Fibroblast of skin of left quadriceps (primary cell): ENCODE measurements at regions not wholly inside any gene's neighbourhood (a gene's known extent, or its start where the extent isn't known, plus 50 kb on each side); places are given as distances from the start of the nearest gene placed in this dataset.
A peak's percentile ranks its signal among the peaks of the same experiment; 100 is the strongest.
"Not testable (repeated sequence)": the region's sequence is repeated elsewhere in the genome, so short reads cannot be mapped to it uniquely, and the experiment has no call there.

Experiments
- DNase-seq, 2 experiments: peaks; one replicate each; pipeline ENCODE4 v3.0.0-alpha.2; 2013; ENCODE audit warnings: low read depth in 2 of 2

- no peak for DNase-seq
Observed at GRCh38 chr2:223464071-223464470, 138.1 kb downstream of the SCG2 start.

DNA sequence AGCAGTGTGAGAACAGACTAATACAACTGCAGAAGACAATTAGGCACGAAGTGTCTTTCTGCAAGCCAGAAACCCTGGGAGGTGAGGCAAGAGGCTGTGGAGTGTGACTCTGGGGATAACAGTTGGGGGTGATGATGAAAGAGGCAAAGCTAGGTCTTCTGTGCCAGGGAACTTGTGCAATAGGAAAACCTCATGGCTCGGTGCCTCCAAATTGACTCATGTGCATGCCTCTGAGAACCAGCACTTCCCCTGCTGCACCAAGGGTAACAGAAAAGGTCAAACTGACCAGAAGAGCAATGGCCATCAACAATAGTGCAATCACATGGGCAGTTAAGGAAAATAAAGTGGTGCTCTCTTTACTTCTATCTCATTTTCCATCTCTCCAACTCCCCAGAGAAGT is 136.4 kb downstream of the SCG2 start:
- DNase-seq, result peak; percentile 80 to 81

- DNase-seq, result no peak
Observed at GRCh38 chr2:223467196-223467595, 135.0 kb downstream of the SCG2 start.

DNA sequence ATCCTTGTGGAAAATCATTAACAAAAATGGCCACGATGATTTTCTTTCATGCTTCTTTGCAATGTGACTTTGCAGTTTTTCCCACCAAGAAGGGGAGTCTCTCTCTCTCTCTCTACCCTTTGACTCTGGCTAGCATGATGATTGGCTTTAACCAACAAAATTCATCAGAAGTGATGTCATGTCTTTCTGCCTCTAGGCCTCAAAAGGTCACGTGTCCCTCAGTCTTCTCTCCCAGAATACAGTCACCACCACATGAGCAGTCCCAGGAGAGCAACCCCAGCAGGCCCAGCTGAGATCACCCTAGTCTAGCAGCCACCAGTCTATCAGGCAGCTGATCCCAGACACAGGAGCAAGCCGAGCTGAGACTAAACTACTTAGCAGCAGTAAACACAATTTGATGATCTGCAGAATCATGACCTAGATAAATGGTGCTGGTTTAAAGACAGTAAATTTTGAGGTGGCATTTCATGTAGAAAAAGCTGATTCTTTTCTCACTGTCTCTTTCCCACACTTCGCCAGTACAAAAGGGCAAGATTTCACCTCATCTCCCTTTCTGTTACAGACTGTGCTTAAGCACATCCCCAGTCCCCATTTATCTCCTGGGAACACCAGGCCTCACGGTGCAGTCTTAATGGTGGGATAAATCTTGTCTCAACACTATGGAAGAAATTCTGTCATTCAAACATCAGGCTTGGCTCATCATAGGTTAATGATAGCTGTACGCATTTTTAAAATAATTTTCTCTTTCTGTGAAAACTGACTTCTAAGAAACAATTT is 132.7 kb downstream of the SCG2 start:
- no peak for DNase-seq

DNA sequence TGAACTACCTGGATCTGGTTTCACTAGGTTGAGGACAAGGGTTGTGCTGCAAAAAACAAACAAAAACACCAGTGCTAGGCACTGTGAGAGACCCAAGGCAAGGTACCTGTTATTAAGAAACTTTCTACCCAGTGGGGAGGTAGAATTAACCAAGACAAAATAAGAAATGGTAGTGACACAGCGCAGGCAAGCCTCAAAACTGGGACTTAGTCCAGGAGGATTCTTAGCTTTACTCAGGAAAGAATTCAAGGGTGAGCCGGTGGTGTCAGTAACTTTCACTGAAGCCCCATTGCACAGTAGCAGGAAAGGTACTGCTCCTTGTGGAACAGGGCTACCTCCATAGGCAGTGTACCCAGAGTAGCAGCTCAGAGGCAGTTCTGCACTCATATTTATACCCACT is 131.6 kb downstream of the SCG2 start:
- no peak for DNase-seq

- DNase-seq, result no peak
Observed at GRCh38 chr2:223472771-223473170, 129.4 kb downstream of the SCG2 start.

- DNase-seq, result no peak
Observed at GRCh38 chr2:223474893-223475292, 127.3 kb downstream of the SCG2 start.

DNA sequence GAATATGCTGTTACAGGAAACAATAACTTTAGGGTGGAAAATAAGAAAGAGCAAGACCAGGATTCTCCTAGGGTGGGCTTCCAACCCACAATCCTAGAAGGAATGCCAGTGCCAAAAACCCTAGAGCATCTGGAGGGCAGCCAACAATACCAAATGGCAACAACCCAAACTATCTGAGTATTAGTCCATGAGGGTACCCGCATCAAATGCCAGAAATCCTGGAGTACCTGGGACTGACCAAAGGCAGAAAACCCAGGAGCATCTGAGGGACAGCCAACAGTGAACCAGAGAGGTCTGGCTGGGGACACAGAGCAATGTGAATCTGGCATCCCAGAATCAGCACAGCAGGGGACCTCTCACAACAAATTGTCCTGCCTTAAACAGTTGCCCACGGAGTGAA is 126.3 kb downstream of the SCG2 start:
- no peak for DNase-seq

GRCh38 chr2:223477318-223477717 is 124.8 kb downstream of the SCG2 start:
- DNase-seq, result no peak

GRCh38 chr2:223481486-223481885 is 120.7 kb downstream of the SCG2 start:
- DNase-seq, result no peak

GRCh38 chr2:223486751-223487150 is 115.4 kb downstream of the SCG2 start:
- peak in 1 of 2 experiments; percentile 9 for DNase-seq

- no peak for DNase-seq
Observed at GRCh38 chr2:223487214-223487846, 114.8 kb downstream of the SCG2 start.

DNA sequence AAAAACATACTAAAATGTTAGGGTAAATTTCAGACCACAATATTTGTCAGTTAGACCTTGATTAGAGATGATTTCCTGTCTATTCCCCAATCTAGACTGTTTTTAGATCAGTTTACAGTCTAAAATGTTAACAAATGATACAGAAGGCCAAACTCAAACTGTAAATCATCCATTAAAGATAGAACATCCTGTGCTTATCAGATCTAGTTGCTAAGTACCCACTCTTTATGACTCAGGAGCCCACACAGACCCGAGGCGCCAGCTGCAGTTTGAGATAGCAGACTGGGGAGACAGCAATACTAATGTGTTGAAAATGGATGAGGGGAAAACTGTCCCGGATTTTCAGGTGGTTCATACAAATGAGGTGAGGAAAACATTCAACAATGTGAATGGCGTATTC is 113.3 kb downstream of the SCG2 start:
- no peak for DNase-seq

GRCh38 chr2:223494496-223494895 is 107.7 kb downstream of the SCG2 start:
- DNase-seq, result no peak

GRCh38 chr2:223494942-223495341 is 107.2 kb downstream of the SCG2 start:
- peak; percentile 49 to 58 for DNase-seq

DNA sequence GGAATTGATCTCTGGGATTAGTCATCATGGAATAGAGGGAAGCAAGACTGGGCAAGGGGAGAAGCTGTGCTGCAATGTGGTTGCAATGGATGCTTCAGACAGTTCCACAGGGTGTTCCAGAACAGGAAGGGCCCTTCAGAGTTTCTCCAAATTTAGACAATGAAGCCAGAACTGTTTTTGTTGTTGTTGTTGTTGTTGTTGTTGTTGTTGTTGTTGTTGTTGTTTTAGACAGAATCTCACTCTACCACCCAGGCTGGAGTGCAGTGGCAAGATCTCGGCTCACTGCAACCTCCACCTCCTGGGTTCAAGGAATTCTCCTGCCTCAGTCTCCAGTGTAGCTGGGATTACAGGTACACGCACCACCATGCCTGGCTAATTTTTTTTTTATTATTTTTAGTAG is 105.3 kb downstream of the SCG2 start:
- not testable (repeated sequence) for DNase-seq

- DNase-seq, result no peak
Observed at GRCh38 chr2:223500709-223501108, 101.5 kb downstream of the SCG2 start.

GRCh38 chr2:223501641-223502040 is 100.5 kb downstream of the SCG2 start:
- DNase-seq, result no peak

- no peak for DNase-seq
Observed at GRCh38 chr2:223503746-223504145, 98.4 kb downstream of the SCG2 start.

GRCh38 chr2:223508372-223508771 is 93.8 kb downstream of the SCG2 start:
- no peak for DNase-seq

DNA sequence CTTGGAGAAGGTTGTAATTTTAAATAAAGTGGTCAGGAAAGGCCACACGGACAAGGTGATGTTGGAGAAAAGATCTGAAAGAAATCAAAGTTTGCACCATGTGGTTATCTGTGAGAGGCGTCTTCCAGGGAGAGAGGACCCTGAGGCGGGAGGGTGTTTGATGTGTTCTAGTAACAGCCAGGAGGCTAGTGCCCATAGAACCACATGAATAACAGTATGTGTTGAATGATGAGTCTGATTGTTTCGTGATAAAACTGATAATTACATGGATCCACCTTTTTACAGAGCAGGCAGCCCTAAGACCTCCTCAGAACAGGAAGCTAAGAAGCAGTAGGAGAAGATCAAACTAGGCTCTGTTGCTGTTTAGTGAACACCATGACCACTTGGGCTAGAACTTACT is 91.4 kb downstream of the SCG2 start:
- DNase-seq, result no peak

DNA sequence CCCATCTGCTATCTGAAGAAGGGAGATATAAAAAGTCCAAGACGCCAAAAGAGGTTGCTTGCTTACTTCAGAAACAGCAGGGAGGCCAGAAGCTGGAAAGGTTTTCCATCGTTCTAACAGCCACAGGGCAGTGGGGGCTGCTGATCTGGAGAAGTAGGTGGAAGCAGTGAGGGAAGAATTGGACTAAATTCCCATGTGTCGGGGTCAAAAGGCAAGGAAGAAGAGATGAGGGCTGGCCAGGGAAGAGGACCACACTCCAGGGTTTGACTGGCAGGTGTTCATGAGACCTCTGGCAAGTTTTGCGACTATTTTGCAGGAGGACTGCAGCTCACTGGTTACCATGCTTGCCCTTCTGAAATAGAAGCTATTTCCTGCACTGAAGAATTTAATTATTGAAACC is 91.0 kb downstream of the SCG2 start:
- no peak for DNase-seq

- no peak for DNase-seq
Observed at GRCh38 chr2:223513771-223514455, 88.2 kb downstream of the SCG2 start.
